ENCODE measurements at regions not wholly inside any gene's neighbourhood (a gene's known extent, or its start where the extent isn't known, plus 50 kb on each side); places are given as distances from the start of the nearest gene placed in this dataset.

DNA sequence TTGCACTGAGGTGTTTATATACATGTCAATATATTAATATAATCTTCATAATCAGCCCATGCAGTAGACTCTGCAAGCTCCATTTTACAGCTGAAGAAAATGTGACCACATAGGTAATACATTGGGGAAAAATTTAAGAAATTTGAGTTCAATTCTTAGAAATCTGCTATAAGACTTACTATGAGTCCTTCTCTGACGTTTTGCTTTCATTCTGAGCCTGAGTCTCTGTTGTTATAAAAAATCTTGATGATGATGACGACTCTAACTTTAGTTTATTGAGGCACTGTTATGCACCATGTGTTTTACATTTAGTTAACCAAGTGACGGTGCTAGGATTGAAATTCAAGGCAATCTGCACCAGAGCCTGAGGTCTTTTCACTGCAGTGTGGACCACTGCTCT, 370.3 kb upstream of the PPP1R2C start:
- POLR2A ChIA-PET, result no interaction called here
- Mint-ChIP-seq H3K9me3 (no peaks in the 10 kb centered on the region), H3K4me3 (no peak overlapping the region), H3K27ac (no peak overlapping the region), H3K4me1 (ENCODE audit: low read depth) (peaks cover 10% of the 10 kb centered on the region), H3K36me3 (ENCODE audit: low read depth) (no peaks in the 10 kb centered on the region), H3K27me3 (no peaks in the 10 kb centered on the region)
- intact Hi-C loops (cut with DNase I, micrococcal nuclease), result no loop called here
- H3K36me3 ChIP-seq (ENCODE audit: insufficient read depth, low read length), result no peaks in the 10 kb centered on the region
- TF ChIP-seq, protein P1, sequence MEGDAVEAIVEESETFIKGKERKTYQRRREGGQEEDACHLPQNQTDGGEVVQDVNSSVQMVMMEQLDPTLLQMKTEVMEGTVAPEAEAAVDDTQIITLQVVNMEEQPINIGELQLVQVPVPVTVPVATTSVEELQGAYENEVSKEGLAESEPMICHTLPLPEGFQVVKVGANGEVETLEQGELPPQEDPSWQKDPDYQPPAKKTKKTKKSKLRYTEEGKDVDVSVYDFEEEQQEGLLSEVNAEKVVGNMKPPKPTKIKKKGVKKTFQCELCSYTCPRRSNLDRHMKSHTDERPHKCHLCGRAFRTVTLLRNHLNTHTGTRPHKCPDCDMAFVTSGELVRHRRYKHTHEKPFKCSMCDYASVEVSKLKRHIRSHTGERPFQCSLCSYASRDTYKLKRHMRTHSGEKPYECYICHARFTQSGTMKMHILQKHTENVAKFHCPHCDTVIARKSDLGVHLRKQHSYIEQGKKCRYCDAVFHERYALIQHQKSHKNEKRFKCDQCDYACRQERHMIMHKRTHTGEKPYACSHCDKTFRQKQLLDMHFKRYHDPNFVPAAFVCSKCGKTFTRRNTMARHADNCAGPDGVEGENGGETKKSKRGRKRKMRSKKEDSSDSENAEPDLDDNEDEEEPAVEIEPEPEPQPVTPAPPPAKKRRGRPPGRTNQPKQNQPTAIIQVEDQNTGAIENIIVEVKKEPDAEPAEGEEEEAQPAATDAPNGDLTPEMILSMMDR (IDR thresholded peaks at IDR 0.05), result no peak
- H3K9me3 ChIP-seq (ENCODE audit: control insufficient read depth in 1 of 2, insufficient read depth in 1 of 2, low read length in 2 of 2), result no peaks in the 10 kb centered on the region
- no peak for ATAC-seq (ENCODE audit: poor library complexity)
- H3K4me3 ChIP-seq (ENCODE audit: low read length), result no peak overlapping the region
- CTCF ChIA-PET, result no interaction called here
- H3K4me1 ChIP-seq (ENCODE audit: insufficient read depth, low read length), result no peaks in the 10 kb centered on the region
- no peak for DNase-seq
- H3K27ac ChIP-seq (ENCODE audit: low read depth in 1 of 2, low read length in 2 of 2), result no peak overlapping the region
- H3K27me3 ChIP-seq (ENCODE audit: control insufficient read depth in 1 of 2, insufficient read depth in 2 of 2, low read length in 2 of 2), result no peaks in the 10 kb centered on the region

DNA sequence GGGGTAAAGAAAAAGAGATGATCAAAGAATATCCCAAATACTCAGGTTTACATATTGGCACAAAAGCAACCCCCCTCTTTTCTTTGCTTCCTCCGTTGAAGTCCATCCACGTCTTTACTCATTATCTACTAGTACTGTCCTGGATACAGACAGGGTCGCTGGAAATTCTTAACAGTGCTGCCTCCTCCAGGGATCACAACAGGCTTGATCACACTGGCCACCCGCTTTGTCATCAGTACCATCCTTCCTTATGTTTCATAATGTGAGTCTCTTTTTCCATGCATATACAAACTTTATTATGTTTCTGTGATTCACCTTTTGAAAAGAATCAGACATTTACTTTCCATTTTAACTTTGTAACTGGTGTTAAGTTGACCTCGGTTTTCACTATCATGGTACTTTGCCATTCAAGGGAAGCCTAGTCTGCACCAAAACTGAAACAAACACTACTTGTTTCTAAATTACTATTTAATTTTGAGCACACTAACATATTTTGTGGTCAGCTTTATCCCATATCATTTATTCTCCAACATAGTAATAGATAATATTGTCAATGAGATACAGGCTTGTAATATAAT, 387.5 kb upstream of the PPP1R2C start:
- CTCF ChIA-PET, result no interaction called here
- Mint-ChIP-seq H3K27ac (no peak overlapping the region), H3K4me1 (ENCODE audit: low read depth) (peaks cover 6% of the 10 kb centered on the region), H3K27me3 (no peaks in the 10 kb centered on the region), H3K4me3 (no peak overlapping the region), H3K36me3 (ENCODE audit: low read depth) (no peaks in the 10 kb centered on the region), H3K9me3 (peaks cover 3% of the 10 kb centered on the region)
- POLR2A ChIA-PET, result no interaction called here
- Histone ChIP-seq H3K27me3 (ENCODE audit: control insufficient read depth in 1 of 2, insufficient read depth in 2 of 2, low read length in 2 of 2) (no peaks in the 10 kb centered on the region), H3K4me1 (ENCODE audit: insufficient read depth, low read length) (no peaks in the 10 kb centered on the region), H3K27ac (ENCODE audit: low read depth in 1 of 2, low read length in 2 of 2) (no peak overlapping the region), H3K9me3 (ENCODE audit: control insufficient read depth in 1 of 2, insufficient read depth in 1 of 2, low read length in 2 of 2) (no peaks in the 10 kb centered on the region), H3K36me3 (ENCODE audit: insufficient read depth, low read length) (no peaks in the 10 kb centered on the region), H3K4me3 (ENCODE audit: low read length) (no peak overlapping the region)
- no peak for ATAC-seq (ENCODE audit: poor library complexity)
- no peak for DNase-seq
- TF ChIP-seq, protein P1 (IDR thresholded peaks at IDR 0.05), result no peak
- intact Hi-C loops (cut with DNase I, micrococcal nuclease), result no loop called here

DNA sequence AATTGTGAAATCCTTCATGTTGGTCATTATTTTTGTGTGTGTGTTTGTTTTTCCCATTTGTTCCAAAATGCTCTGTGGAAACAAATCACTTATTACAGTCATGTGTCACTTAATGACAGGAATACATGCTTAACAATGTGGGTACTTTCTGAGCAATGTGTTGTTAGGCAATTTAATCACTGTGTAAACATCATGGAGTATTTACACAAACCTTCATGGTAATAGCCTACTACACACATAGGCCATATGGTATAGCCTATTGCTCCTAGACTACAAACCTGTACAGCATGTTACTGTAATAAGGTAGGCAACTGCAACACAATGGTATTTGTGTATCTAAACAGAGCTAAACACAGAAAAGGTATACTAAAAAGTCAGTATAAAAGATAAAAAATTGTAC, 388.9 kb upstream of the PPP1R2C start:
- no peak overlapping the region for H3K27ac Mint-ChIP-seq
- intact Hi-C loops (cut with DNase I, micrococcal nuclease), result no loop called here

More for the DNA sequence above, 388.9 kb upstream of the PPP1R2C start:
- Histone ChIP-seq H3K9me3 (ENCODE audit: control insufficient read depth in 1 of 2, insufficient read depth in 1 of 2, low read length in 2 of 2) (no peaks in the 10 kb centered on the region), H3K27ac (ENCODE audit: low read depth in 1 of 2, low read length in 2 of 2) (no peak overlapping the region), H3K4me3 (ENCODE audit: low read length) (no peak overlapping the region), H3K27me3 (ENCODE audit: control insufficient read depth in 1 of 2, insufficient read depth in 2 of 2, low read length in 2 of 2) (no peaks in the 10 kb centered on the region), H3K36me3 (ENCODE audit: insufficient read depth, low read length) (no peaks in the 10 kb centered on the region), H3K4me1 (ENCODE audit: insufficient read depth, low read length) (no peaks in the 10 kb centered on the region)
- no peak for ATAC-seq (ENCODE audit: poor library complexity)
- CTCF ChIA-PET, result no interaction called here
- no peaks in the 10 kb centered on the region for H3K27me3 Mint-ChIP-seq
- H3K4me3 Mint-ChIP-seq, result no peak overlapping the region
- H3K36me3 Mint-ChIP-seq (ENCODE audit: low read depth), result no peaks in the 10 kb centered on the region
- DNase-seq, result no peak
- TF ChIP-seq, protein P1 (IDR thresholded peaks at IDR 0.05), result no peak
- POLR2A ChIA-PET, result no interaction called here
- H3K4me1 Mint-ChIP-seq (ENCODE audit: low read depth), result peaks cover 6% of the 10 kb centered on the region
- H3K9me3 Mint-ChIP-seq, result peaks cover 3% of the 10 kb centered on the region
